Right forelimb (tissue), 1 donor: ENCODE measurements at regions not wholly inside any gene's neighbourhood (a gene's known extent, or its start where the extent isn't known, plus 50 kb on each side); places are given as distances from the start of the nearest gene placed in this dataset.

Experiments
- DNase-seq: peaks from one replicate; pipeline ENCODE4 v3.0.0-alpha.2; 2018

DNA sequence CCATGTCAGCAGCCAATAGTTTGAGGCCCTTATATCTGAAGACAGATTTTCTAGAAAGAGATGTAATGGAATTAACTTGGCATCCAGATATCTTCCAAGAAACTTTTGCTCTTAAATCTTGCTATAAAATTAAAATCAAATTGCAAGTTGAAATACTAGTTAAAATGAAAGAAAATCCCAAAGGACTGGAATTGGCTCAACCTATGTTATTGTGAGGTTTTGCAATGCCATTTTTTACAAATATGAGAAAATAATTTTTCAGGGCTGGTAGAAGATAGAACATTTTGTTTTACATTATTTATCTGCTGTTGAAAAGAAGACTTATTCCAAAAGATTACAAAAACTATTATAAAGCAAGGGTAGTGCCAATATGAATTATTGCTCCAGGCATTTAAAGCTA lies 92.2 kb upstream of the AGTR1 start:
- no peak for DNase-seq

DNA sequence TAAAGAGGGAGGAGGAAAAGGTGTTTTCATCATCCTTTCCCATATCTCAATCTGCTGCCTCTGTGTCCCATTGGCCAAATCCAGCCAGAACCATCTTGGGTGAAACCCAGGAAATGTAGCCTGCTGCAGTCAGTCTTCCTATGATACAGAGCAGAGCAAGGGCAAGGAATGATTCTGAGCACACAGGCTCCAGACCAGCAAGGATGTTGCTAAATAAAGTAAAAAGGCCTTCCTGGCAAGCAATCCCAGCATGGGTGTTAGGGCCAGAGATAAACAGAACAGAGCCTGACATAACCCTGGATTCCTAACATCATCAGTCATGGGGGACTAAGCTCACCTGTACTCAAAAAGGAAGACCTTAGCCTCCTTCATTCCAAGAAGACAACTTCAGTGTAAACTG lies 90.7 kb upstream of the AGTR1 start:
- no peak for DNase-seq

DNA sequence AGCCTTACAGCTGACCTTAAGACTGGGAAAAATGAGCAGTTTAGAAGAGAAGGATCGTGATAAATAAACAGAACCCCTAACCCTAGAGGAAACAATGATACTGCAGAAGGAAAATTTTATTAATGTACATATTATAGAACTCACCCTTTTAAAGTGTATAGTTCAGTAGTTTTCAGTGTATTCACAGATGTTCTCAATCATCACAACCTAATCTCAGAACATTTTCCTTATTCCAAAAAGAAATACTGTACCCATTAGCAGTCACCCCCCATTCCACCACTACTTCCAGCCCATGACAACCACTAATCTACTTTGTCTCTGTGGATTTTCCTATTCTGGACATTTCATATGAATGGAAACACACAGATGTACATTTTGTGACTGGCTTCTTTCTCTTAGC lies 90.2 kb upstream of the AGTR1 start:
- DNase-seq: no peak

DNA sequence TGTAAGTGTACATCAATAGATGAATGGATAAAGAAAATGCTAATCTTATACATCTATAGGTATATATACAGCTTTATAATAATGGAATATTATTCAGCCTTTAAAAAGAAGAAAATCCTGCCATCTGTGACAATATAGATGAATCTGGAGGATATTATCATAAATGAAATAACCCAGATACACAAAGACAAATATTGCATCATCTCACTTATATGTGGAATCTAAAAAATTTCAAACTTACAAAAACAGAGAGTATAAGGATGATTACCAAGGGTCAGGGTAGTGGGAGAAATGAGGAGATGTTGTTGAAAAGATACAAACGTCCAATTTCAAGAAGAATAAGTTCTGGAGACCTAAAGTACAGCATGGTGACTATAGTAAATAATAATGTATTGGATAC lies 85.4 kb upstream of the AGTR1 start:
- no peak for DNase-seq

DNA sequence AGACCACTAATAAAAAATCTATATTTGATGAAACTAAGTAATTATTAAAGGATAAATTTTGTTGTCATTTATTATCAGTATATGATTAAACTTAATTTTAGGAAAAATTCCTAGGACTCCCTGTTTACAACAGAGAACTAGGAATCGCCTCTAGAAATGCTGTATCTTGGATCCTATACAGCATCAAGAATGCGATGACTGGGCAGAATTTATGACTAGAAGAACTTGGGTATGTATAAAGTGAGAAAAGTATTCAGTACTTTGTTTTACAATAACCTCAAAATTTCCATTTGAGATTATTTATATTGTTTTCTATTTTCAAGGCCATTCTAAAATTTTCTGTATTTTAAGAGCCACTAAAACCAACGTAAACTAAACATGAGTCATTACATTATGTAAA lies 82.3 kb upstream of the AGTR1 start:
- no peak for DNase-seq

DNA sequence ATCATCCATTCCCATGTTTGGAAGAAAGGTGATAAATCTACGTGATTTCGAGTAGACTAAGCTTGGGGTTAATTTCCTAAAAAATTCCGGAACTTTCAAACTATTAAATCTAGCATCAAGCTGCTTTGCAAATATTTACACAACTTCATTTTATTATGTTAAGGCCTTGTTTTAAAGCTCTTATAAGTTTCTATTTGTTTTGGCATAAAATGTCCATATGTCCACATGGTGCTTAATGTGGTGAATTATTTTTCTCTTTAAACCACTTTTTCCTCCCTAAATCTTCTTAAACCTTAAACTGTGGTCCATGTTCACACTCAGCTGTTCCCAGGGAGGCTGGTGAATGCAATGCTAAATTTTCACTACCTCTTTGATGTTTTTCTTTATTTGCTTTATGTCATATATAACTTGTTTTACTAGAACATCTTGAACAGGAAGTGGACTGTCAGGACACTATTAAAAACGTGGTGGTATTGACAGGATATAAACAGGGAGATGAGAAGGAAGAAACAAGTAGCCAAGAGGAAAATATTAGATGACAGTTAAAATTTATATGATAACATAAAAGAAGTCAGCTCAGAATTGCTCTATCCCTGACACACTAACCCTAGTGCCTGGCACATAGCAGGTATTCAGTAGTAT lies 72.5 kb upstream of the AGTR1 start:
- DNase-seq: no peak

DNA sequence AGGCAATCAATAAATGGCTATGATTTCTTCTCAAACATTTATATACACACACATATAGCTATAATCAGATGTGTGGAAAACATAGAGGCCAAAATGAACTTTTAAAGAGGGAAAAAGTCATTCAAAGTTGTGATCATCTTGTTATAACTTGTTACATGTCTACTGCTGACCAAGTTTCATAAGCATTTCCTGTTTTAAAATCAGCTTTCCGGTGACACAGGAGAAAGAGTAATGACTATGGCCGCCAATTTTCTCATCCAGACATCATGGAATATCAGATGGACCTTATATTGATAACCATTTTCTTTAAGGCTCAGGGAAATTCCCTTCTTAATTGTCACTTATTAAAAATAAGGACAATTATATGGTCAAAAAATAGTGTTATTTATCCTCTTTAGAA lies 71.7 kb upstream of the AGTR1 start:
- DNase-seq: no peak

DNA sequence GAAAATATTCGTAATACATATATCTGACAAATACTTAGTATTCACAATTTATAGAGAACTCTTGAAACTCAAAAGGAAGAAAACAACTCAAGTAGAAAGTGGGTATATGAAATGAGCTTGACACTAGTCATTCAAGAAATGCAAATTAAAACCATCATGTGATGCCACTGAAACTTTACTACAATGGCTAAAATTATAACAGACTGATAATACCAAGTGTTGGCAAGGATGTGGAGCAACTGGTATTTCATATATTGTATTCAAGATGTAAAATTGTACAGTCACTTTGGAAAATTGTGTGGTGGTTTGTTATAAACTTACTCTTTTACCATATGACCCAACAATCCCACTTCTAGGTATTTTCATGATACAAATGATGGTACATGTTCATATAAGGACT lies 68.7 kb upstream of the AGTR1 start:
- DNase-seq: no peak

DNA sequence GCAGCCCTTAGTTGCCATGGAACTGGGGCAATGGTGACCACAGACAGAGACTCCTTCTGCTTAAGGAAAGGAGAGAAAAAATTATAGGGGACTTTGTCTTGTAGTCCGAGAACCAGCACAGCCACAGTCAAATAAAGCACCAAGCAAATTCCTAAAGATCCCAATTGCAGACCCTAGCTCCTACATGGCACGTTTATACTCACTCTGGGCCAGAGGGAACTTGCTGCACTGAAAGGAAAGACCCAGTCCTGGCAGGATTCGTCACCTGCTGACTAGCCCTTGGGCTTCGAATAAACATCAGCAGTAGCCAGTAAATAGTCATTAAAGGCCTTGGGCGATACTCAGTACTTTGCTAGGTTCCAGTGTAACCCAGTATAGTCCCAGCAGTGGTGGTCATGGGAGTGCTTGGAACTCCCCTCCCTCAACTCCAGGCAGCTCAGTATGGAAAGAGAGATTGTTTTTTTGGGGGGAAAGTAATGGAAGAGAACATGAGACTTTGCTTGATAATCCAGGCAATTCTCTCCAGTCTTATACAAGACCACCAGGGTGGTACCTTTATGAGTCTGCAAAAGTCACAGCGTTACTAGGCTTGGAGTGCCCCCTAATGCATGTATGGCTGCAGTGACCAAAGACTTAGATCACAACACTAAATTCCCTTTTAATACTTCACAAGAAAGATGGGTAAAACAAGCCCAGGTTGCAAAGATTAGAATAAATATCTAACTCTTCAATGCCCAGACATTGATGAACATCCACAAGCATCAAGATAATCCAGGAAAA lies 66.4 kb upstream of the AGTR1 start:
- DNase-seq: no peak

DNA sequence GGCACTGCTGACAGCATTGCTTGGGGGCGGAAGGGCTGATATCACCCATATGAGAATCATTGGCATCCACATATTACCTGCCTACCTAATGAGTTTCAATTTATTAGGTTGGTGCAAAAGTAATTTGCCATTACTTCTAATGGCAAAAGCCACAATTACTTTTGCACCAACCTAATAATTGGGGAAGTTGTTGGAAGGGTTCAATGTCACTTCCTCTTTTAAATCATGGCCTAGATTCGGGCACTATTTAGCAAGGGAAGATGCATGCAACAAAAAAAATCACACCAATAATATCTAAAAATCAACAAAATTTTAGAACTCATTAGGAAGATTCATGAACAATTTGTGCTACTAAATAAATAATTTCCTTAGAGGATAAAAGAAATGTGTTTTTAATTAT lies 56.0 kb upstream of the AGTR1 start:
- no peak for DNase-seq

DNA sequence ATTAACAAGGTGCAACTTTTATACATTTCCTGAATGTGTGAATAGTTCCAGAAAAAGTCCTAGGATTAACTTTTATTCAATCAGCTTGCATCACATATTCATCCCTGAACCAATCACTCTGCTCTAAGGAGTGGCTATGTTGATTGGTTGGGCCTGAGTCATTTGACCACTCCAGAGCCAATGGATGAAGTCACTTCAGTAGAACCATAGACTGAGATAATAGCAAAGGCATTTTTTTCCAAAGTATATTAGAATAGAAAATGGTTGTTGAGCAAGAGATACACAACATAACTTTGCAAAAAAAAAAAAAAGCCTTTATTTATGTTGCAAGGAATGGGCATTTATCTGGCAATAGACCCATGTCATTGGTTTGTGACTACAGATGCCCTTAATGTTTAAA lies 55.5 kb upstream of the AGTR1 start:
- no peak for DNase-seq

DNA sequence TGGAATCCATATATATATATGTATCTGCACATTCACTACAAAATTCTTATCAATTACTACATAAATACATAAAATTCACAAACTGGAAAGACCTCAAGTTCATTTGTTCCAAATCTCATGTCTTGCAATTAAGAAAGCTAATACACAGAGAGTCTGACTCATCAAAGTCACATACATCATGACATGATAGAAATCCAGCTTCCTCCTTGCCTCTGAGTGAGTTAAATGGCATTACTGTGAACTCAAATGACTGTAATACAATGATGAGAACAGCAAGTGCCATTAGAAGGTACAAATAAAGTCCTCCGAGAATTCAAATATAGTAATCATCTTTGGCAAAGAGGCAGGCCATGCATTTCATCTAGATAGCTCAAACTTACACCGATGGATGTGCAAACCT lies 55.1 kb upstream of the AGTR1 start:
- no peak for DNase-seq

DNA sequence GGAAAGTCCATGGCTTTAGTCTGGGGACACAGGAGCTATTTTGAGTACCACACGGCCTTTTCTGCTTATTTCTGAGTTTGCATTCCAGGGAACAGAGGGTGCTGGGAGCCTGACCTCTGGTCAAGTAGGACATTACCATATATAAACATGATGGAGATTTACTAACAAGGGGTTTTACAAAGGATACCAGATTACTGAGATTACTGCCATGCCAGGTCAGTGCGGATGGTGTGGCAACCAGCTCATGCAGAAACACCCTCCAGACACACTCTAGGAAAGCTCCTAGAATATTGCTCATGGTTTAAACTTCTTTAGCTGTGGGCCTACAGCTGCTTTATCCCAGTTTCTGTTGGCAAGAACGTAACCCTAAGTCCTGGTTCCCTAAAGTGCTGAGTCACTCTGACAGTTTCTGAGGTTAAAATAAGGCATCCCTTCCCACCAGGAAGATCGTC lies 54.3 kb upstream of the AGTR1 start:
- no peak for DNase-seq

DNA sequence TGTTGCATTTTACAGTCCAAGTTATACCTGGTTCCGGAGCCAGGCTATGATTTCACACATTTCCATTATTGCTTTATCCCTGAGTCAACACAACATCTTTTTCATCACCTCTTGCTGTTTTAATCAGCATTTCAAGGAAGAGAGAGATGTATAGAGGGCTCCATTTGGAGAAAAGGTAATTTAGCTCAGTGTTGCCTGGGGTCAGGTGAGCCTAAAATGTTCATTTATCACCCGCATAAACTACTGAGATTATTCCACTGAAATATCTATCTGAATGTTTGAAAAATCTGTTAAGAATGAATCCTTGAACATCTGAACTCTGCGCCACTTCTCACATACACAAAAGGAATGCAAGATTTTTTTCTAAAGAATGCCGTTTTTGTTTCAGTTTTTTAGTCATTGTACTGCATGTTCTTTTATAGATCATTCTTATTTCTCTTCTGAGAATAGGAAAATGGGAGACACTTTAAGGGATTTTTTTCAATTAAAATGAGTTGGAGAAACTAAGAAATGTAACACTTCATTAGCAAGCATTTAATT lies 51.5 kb upstream of the AGTR1 start:
- DNase-seq: no peak
